Suprapubic skin (tissue), 3 donors: ENCODE measurements at regions not wholly inside any gene's neighbourhood (a gene's known extent, or its start where the extent isn't known, plus 50 kb on each side); places are given as distances from the start of the nearest gene placed in this dataset.

Source experiments
- CTCF ChIP-seq, 2 donors: fragments of 200-600 bp in 1 of 2; fragments of 450-650 bp in 1 of 2; sonication (generic) in 1 of 2; IDR thresholded peaks; one replicate each; pipeline ENCODE4 v1.5.1; 2016 to 2019; ENCODE audit warnings: antibody characterized with exemption in 2 of 2, mild to moderate bottlenecking in 1 of 2, moderate library complexity in 1 of 2
- EP300 ChIP-seq: sonication (generic); formaldehyde crosslinking; IDR thresholded peaks from one replicate; pipeline ENCODE4 v1.6.1; 2017; ENCODE audit warnings: antibody characterized with exemption
- POLR2A ChIP-seq, 2 donors: fragments of 450-650 bp; IDR thresholded peaks; one replicate each; pipeline ENCODE4 v1.6.1; 2017; ENCODE audit warnings: antibody characterized with exemption in 2 of 2, mild to moderate bottlenecking in 2 of 2, moderate library complexity in 2 of 2

GRCh38 chr2:821546-821945 lies 129.1 kb upstream of the SNTG2 start:
- TF ChIP-seq CTCF (IDR thresholded peaks at IDR 0.05) (no peak), POLR2A (IDR thresholded peaks at IDR 0.05) (no peak), EP300 (no peak)
